Astrocyte (in vitro differentiated cells and primary cell): ENCODE measurements at regions not wholly inside any gene's neighbourhood (a gene's known extent, or its start where the extent isn't known, plus 50 kb on each side); places are given as distances from the start of the nearest gene placed in this dataset.

ENCODE experiments used
- CTCF ChIP-seq: IDR thresholded peaks from 2 replicates; pipeline ENCODE4 v1.5.1; 2011; ENCODE audit warnings: low read depth, mild to moderate bottlenecking, inconsistent platforms, low read length, moderate library complexity; ENCODE audit not compliant: insufficient read depth
- EZH2 ChIP-seq: IDR thresholded peaks from 2 replicates; pipeline ENCODE4 v1.6.1; 2012; ENCODE audit warnings: mild to moderate bottlenecking, low read length, inconsistent platforms; ENCODE audit not compliant: insufficient read depth

DNA sequence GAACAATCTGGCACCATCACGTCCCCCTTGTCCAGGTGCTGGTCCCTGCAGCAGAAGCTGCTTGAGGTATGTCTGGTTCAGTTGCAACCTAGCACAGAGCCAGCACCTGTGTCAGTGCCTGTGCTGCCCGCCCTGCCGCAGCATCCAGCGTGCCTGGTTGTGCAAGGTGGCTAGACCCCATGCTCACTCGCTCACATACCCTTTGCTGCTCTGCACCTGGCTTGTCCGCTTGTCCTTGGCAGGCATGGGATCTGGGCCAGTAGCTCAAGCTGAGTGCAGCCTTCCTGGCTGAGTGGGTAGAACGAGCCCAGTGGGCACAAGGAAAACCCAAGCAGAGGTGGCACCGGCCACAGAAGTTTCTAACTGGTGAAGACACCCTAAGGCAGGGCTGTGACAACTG is 314.6 kb upstream of the KYNU start:
- TF ChIP-seq CTCF (no peak), EZH2 (no peak)
